ENCODE measurements at regions not wholly inside any gene's neighbourhood (a gene's known extent, or its start where the extent isn't known, plus 50 kb on each side); places are given as distances from the start of the nearest gene placed in this dataset.
A peak's percentile ranks its signal among the peaks of the same experiment; 100 is the strongest.
"Not testable (repeated sequence)": the region's sequence is repeated elsewhere in the genome, so short reads cannot be mapped to it uniquely, and the experiment has no call there.

DNA sequence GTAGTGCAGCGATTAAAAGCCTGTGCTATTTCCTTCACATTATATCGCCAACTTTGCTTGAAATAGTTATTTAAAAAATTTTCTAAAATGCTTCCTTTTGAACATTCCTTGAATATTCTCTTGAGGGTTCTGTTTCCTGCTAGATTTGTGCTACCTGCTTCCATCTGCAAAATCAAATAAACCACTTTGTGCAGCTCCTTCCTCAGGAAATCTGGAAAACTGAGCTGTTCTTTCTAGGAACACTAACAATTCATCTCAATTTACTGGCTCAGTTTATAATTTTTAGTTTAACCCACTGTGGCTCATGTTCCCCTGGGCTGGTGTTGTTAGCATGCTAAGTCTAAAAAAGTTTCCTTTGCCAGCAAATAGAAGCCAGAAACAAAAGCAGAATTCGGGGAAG is 88.1 kb upstream of the LCORL start:
- WGBS, 4 donors: 46 to 60% (median 53%) methylated on average over 3 of the region's 3 CpGs
- Histone ChIP-seq H3K27me3 (peaks cover 0 to 3% (median 0%) of the 10 kb centered on the region in 9 donors), H3K27ac (no peak overlapping the region), H3K9me3 (no peaks in the 10 kb centered on the region), H3K4me3 (no peak overlapping the region), H3K4me1 (peaks cover 0 to 33% (median 0%) of the 10 kb centered on the region in 12 donors), H3K36me3 (no peaks in the 10 kb centered on the region)
- DNase-seq: no peak
- TF ChIP-seq, protein P1, sequence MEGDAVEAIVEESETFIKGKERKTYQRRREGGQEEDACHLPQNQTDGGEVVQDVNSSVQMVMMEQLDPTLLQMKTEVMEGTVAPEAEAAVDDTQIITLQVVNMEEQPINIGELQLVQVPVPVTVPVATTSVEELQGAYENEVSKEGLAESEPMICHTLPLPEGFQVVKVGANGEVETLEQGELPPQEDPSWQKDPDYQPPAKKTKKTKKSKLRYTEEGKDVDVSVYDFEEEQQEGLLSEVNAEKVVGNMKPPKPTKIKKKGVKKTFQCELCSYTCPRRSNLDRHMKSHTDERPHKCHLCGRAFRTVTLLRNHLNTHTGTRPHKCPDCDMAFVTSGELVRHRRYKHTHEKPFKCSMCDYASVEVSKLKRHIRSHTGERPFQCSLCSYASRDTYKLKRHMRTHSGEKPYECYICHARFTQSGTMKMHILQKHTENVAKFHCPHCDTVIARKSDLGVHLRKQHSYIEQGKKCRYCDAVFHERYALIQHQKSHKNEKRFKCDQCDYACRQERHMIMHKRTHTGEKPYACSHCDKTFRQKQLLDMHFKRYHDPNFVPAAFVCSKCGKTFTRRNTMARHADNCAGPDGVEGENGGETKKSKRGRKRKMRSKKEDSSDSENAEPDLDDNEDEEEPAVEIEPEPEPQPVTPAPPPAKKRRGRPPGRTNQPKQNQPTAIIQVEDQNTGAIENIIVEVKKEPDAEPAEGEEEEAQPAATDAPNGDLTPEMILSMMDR (IDR thresholded peaks at IDR 0.05): no peak
- TF ChIP-seq POLR2A (IDR thresholded peaks at IDR 0.05): no peak
- peak in 1 of 4 donors; percentile 54 for ATAC-seq
- intact Hi-C loops (cut with DNase I): no loop called here

DNA sequence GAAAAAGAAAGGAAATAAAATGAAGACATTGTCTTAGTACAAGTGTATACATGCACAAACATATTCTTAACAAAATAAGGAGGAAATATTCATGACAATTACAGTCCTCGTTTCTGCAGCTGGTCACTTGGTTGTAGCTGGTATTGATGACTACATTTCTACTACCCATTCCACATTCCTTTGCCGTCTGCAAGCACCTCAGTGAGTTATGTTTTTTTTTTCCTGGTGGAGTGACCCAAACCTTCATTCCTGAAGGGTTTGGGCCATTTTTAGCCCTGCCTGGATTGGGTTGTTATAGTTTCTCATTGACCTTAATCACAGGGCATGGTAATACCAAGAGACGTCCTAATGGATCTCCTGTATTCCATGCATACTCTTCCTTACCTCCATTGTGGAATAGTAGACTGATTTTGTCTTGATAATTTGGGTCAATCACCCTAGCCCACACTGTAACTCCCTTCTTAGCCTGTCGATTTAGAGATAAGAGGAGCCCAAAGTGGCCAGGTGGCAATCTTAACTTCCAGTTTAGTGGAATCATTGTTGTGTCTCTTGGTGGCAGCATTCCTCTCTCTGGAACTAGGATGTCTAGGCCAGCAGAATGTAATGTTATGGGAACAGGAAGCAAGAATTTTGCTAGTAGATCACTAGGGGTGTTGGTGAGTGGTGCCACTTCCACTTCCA is 86.4 kb upstream of the LCORL start:
- H3K36me3 ChIP-seq; H3K9me3 ChIP-seq; H3K27me3 ChIP-seq; DNase-seq; ATAC-seq; H3K27ac ChIP-seq; intact Hi-C loops (cut with DNase I); H3K4me3 ChIP-seq: not testable (repeated sequence)
- peaks cover 0 to 23% (median 0%) of the 10 kb centered on the region in 12 donors for H3K4me1 ChIP-seq
- 77 to 85% (median 80%) methylated on average over 4 of the region's 4 CpGs for WGBS, 4 donors

DNA sequence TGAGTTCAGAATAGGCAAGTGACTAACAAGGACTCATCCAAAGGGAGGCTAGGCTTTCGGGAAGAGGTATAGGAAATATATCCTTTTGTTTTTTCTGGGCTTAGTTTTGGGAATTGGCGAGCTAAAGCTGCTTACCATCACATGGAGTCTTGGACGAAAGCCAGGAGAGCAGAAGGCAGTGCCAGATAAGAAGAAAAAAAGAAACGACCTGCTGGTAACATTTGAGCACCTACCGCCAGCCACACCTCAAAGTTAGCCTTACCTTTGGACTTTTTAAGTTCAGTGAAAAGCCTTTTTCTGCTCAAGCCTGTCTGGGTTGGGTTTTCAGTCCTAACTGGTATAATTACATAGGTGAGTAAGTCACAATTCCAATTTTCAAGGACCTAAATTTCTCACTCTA is 85.1 kb upstream of the LCORL start:
- H3K4me3 ChIP-seq: no peak overlapping the region
- peaks cover 0 to 3% (median 0%) of the 10 kb centered on the region in 9 donors for H3K27me3 ChIP-seq
- H3K4me1 ChIP-seq: peaks cover 0 to 11% (median 0%) of the 10 kb centered on the region in 12 donors
- WGBS, 4 donors: 31 to 46% (median 40%) methylated on average over 5 of the region's 5 CpGs
- no peaks in the 10 kb centered on the region for H3K9me3 ChIP-seq
- no peak for TF ChIP-seq POLR2A (IDR thresholded peaks at IDR 0.05)
- TF ChIP-seq, protein P1 (IDR thresholded peaks at IDR 0.05): no peak
- no peak for DNase-seq
- intact Hi-C loops (cut with DNase I): no loop called here
- no peak for ATAC-seq
- no peak overlapping the region for H3K27ac ChIP-seq
- H3K36me3 ChIP-seq: no peaks in the 10 kb centered on the region

DNA sequence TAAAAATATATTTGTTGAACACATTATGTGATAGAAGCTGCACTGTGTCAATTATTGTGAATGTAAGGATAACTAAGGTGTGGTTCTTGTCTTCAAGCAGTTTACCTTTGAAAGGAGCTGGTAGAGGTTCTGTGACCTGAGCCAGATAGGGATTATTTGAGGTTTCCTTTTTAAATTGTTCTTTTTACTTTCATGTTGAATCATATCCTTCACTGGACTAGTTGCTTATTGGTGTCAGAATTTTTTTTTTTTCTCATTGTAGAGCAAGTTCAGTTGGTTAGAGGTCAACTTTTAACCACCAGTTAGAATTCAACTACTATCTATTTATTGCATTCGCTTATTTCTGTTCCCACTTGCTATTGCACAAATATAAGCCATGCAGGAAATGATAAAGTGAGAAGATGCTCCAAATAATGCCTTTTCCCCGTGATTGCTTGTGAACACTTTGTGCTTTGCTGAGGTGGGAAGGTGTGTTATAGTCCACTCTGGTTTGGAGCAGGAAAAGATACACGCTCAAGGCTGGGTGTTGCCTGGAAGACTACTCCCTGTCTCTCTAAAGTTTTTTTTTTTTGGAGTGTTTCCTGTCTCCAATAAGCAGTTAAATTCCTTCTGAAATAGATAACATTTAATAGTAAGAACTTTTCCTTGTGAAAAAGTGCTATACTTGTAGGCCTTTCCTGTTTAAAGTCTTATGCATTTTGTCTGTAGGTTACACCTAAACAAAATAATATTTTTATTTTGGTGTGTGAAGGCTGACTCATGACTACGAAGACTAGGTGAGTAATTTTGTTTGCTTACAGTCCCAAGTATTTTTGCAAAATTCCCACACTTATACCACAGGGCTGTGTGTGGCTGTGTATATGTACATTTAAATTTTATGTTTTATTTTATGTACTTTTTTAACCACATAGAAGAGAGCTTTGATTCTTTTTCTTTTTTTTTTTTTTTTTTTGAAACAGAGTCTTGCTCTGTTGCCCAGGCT is 83.8 kb upstream of the LCORL start:
- WGBS, 4 donors: 51 to 67% (median 63%) methylated on average over 4 of the region's 4 CpGs
- Histone ChIP-seq H3K27ac (no peak overlapping the region), H3K4me1 (peaks cover 0 to 11% (median 0%) of the 10 kb centered on the region in 12 donors), H3K27me3 (peaks cover 0 to 3% (median 0%) of the 10 kb centered on the region in 9 donors), H3K36me3 (no peaks in the 10 kb centered on the region), H3K4me3 (no peak overlapping the region), H3K9me3 (no peaks in the 10 kb centered on the region)
- no peak for ATAC-seq
- no peak for DNase-seq
- intact Hi-C loops (cut with DNase I): no loop called here
- TF ChIP-seq, protein P1 (IDR thresholded peaks at IDR 0.05): no peak
- TF ChIP-seq POLR2A (IDR thresholded peaks at IDR 0.05): no peak

All from heart left ventricle (tissue), 16 donors.